ENCODE measurements at regions not wholly inside any gene's neighbourhood (a gene's known extent, or its start where the extent isn't known, plus 50 kb on each side); places are given as distances from the start of the nearest gene placed in this dataset.
"Not testable (repeated sequence)": the region's sequence is repeated elsewhere in the genome, so short reads cannot be mapped to it uniquely, and the experiment has no call there.

- no peak for DNase-seq
Measured at GRCh38 chr5:36482812-36483211, 123.6 kb upstream of the SLC1A3 start.

GRCh38 chr5:36489505-36489904 lies 116.9 kb upstream of the SLC1A3 start:
- DNase-seq: no peak

- DNase-seq: no peak
Measured at GRCh38 chr5:36491856-36492255, 114.5 kb upstream of the SLC1A3 start.

GRCh38 chr5:36492984-36493654 lies 113.3 kb upstream of the SLC1A3 start:
- no peak for DNase-seq

GRCh38 chr5:36494028-36494427 lies 112.4 kb upstream of the SLC1A3 start:
- DNase-seq: no peak

GRCh38 chr5:36494841-36495601 lies 111.4 kb upstream of the SLC1A3 start:
- DNase-seq: no peak

GRCh38 chr5:36495611-36496010 lies 110.8 kb upstream of the SLC1A3 start:
- no peak for DNase-seq

- DNase-seq: no peak
Measured at GRCh38 chr5:36496471-36496870, 109.9 kb upstream of the SLC1A3 start.

GRCh38 chr5:36502608-36503007 lies 103.8 kb upstream of the SLC1A3 start:
- no peak for DNase-seq

- DNase-seq: no peak
Measured at GRCh38 chr5:36505021-36505420, 101.4 kb upstream of the SLC1A3 start.

GRCh38 chr5:36507332-36507952 lies 99.0 kb upstream of the SLC1A3 start:
- DNase-seq: peak; percentile 39 to 79 (median 48)

GRCh38 chr5:36508331-36508730 lies 98.1 kb upstream of the SLC1A3 start:
- not testable (repeated sequence) for DNase-seq

- not testable (repeated sequence) for DNase-seq
Measured at GRCh38 chr5:36513647-36514046, 92.8 kb upstream of the SLC1A3 start.

- no peak for DNase-seq
Measured at GRCh38 chr5:36519881-36520280, 86.5 kb upstream of the SLC1A3 start.

GRCh38 chr5:36521219-36521618 lies 85.2 kb upstream of the SLC1A3 start:
- DNase-seq: no peak

- peak in 1 of 3 experiments; percentile 27 for DNase-seq
Measured at GRCh38 chr5:36521838-36522745, 84.3 kb upstream of the SLC1A3 start.

GRCh38 chr5:36522746-36523065 lies 83.7 kb upstream of the SLC1A3 start:
- no peak for DNase-seq

- DNase-seq: no peak
Measured at GRCh38 chr5:36523450-36523849, 83.0 kb upstream of the SLC1A3 start.

- DNase-seq: no peak
Measured at GRCh38 chr5:36523926-36524325, 82.5 kb upstream of the SLC1A3 start.

- DNase-seq: no peak
Measured at GRCh38 chr5:36526537-36526936, 79.9 kb upstream of the SLC1A3 start.

- DNase-seq: no peak
Measured at GRCh38 chr5:36528588-36528987, 77.8 kb upstream of the SLC1A3 start.

- no peak for DNase-seq
Measured at GRCh38 chr5:36529142-36529541, 77.3 kb upstream of the SLC1A3 start.

- DNase-seq: no peak
Measured at GRCh38 chr5:36530215-36530614, 76.2 kb upstream of the SLC1A3 start.

Measured in NCI-H1417 (cell line).